Upper lobe of left lung (tissue), 6 donors: ENCODE measurements at regions not wholly inside any gene's neighbourhood (a gene's known extent, or its start where the extent isn't known, plus 50 kb on each side); places are given as distances from the start of the nearest gene placed in this dataset.

Experiments
- ATAC-seq, 2 donors: fragments of 200-7000 bp; cut with Tn5 transposase; one replicate each; pipeline ENCODE4 v1.9.1; 2022; ENCODE audit warnings: mild to moderate bottlenecking in 2 of 2, moderate library complexity in 2 of 2; ENCODE audit not compliant: low FRiP score in 2 of 2
- DNase-seq, 2 donors: peaks; one replicate each; pipeline ENCODE4 v3.0.0-alpha.2; 2019 to 2020
- H3K27ac ChIP-seq, 4 donors: fragments of 200-600 bp; sonication (generic); one replicate each; pipeline ENCODE4 v1.5.1; 2016 to 2019
- H3K27me3 ChIP-seq, 4 donors: fragments of 200-600 bp; sonication (generic); one replicate each; pipeline ENCODE4 v1.5.1; 2017 to 2019
- H3K36me3 ChIP-seq, 4 donors: fragments of 200-600 bp; sonication (generic); one replicate each; pipeline ENCODE4 v1.5.1; 2016 to 2019
- H3K4me1 ChIP-seq, 4 donors: fragments of 200-600 bp; sonication (generic); one replicate each; pipeline ENCODE4 v1.5.1; 2018 to 2019
- H3K4me3 ChIP-seq, 4 donors: fragments of 200-600 bp; sonication (generic); one replicate each; pipeline ENCODE4 v1.5.1; 2017 to 2019; ENCODE audit warnings: mild to moderate bottlenecking in 2 of 4, moderate library complexity in 1 of 4
- H3K9me3 ChIP-seq, 4 donors: fragments of 200-600 bp; sonication (generic); one replicate each; pipeline ENCODE4 v1.5.1; 2018 to 2019
- EP300 ChIP-seq, 4 donors: sonication (generic); formaldehyde crosslinking; IDR thresholded peaks; one replicate each; pipeline ENCODE4 v1.5.1; 2017; ENCODE audit warnings: antibody characterized with exemption in 4 of 4, control low read depth in 2 of 4
- POLR2A ChIP-seq, 4 donors: fragments of 450-650 bp; IDR thresholded peaks; one replicate each; pipeline ENCODE4 v1.5.1; 2016 to 2017; ENCODE audit warnings: antibody characterized with exemption in 4 of 4, mild to moderate bottlenecking in 2 of 4
- POLR2AphosphoS5 ChIP-seq, 2 donors: sonication (generic); formaldehyde crosslinking; IDR thresholded peaks; one replicate each; pipeline ENCODE4 v1.5.1; 2017; ENCODE audit warnings: antibody characterized with exemption in 2 of 2
- WGBS, 2 donors: methylation state at CpG; one replicate each; pipeline ENCODE4 v1.1.5; 2017 to 2018; 5-methylcytosine and 5-hydroxymethylcytosine counted together
- TF ChIP-seq, protein P1 (sequence below), 6 experiments: fragments of 450-650 bp in 4 of 6; fragments of 200-600 bp in 2 of 6; sonication (generic) in 2 of 6; IDR thresholded peaks; one replicate each; pipeline ENCODE4 v1.5.1; 2016 to 2019; ENCODE audit warnings: antibody characterized with exemption in 6 of 6
- donor health status: DM: no; HTN: no; CAD: no; lungs with moderate emphysema.
- donor health status: DM: no; HTN: yes; CAD: no; lungs with severe emphysema.

DNA sequence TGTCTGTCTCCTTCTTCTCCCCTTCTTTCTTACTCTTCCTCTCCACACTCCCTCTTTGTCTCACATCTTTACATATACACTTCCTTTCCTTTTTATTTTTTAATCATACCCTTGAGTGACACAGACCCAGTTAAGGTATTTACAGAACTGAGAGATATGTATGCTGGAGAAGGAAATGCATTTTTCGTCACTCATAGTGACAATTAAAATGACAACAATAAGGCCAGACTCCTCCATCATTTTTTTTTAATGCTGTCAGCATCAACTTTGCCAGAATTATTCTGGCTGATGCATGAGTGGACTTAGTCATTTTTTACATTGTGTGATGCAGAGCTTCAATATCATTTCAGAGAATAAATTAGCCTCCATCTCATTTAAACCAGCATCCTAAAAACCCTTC, 272.9 kb downstream of the TMEM38B start:
- Histone ChIP-seq H3K4me3 (no peak overlapping the region), H3K4me1 (no peaks in the 10 kb centered on the region), H3K9me3 (no peaks in the 10 kb centered on the region), H3K36me3 (no peaks in the 10 kb centered on the region), H3K27me3 (no peaks in the 10 kb centered on the region), H3K27ac (no peak overlapping the region)
- DNase-seq (no peak), ATAC-seq (no peak)
- no peak for TF ChIP-seq EP300 (IDR thresholded peaks at IDR 0.05)
- TF ChIP-seq POLR2A (IDR thresholded peaks at IDR 0.05) = no peak
- TF ChIP-seq, protein P1, sequence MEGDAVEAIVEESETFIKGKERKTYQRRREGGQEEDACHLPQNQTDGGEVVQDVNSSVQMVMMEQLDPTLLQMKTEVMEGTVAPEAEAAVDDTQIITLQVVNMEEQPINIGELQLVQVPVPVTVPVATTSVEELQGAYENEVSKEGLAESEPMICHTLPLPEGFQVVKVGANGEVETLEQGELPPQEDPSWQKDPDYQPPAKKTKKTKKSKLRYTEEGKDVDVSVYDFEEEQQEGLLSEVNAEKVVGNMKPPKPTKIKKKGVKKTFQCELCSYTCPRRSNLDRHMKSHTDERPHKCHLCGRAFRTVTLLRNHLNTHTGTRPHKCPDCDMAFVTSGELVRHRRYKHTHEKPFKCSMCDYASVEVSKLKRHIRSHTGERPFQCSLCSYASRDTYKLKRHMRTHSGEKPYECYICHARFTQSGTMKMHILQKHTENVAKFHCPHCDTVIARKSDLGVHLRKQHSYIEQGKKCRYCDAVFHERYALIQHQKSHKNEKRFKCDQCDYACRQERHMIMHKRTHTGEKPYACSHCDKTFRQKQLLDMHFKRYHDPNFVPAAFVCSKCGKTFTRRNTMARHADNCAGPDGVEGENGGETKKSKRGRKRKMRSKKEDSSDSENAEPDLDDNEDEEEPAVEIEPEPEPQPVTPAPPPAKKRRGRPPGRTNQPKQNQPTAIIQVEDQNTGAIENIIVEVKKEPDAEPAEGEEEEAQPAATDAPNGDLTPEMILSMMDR (IDR thresholded peaks at IDR 0.05) = no peak
- TF ChIP-seq POLR2AphosphoS5 (IDR thresholded peaks at IDR 0.05) = no peak
- 34 to 75% methylated on average over 1 of the region's 1 CpG for WGBS, 2 donors

DNA sequence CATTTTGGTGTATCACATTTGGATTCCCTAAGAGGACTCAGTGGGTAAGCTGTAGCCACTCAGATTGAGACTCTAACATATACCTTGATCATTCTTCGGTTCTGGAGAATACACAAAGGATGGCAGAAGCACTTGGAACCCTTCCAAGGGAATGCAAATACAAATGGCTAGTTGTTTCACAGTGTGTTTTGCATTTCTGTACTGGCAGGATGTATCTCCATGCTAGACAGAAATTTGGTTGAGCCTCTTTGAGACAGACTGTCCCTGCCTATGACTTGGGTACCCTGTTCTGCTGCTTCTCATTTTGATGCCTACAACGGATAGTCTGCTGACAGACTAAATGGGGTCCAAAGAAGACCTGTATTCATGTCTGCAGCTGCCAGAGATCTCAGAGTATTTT, 273.5 kb downstream of the TMEM38B start:
- no peak for ATAC-seq
- WGBS, 2 donors = 55 to 62% methylated on average over 2 of the region's 2 CpGs
- no peaks in the 10 kb centered on the region for H3K4me1 ChIP-seq

DNA sequence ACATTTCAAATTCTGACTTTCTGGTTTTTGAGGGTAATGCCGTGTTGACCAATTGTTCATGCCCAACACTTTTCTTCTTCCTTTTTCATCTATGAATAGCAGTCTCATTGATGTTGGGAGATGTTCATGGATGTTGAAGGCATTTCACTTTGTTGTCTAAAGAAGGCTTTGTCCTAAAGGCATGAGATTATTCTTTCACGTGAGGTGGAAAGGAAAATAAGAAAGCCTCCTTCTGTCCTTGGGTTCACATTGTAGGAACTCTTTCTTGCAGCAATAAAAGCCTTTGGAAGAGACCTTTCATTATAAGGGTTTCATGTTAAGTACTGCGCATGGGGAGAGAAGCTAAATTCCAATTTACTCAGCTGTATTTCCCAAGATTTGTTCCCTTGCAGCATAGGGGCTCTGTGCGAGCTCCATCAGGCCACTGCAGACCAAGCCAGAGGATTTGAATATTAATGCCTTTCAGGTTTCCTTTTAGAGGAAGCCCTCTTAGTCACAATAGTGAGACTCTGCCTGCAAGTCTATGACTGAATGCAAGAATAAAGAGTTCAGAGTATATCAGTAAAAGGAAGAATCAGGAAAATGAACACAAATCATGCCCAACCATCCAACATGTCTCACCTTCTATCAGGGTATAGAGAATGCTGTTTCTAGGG, 274.6 kb downstream of the TMEM38B start:
- Histone ChIP-seq H3K9me3 (no peaks in the 10 kb centered on the region), H3K27me3 (no peaks in the 10 kb centered on the region), H3K36me3 (no peaks in the 10 kb centered on the region), H3K27ac (no peak overlapping the region), H3K4me3 (no peak overlapping the region), H3K4me1 (no peaks in the 10 kb centered on the region)
- TF ChIP-seq POLR2A (IDR thresholded peaks at IDR 0.05) (no peak), EP300 (IDR thresholded peaks at IDR 0.05) (no peak), POLR2AphosphoS5 (IDR thresholded peaks at IDR 0.05) (no peak)
- TF ChIP-seq, protein P1 (IDR thresholded peaks at IDR 0.05) = no peak
- no peak for ATAC-seq
- 94 to 98% methylated on average over 4 of the region's 4 CpGs for WGBS, 2 donors
- no peak for DNase-seq

More for the DNA sequence above, 273.5 kb downstream of the TMEM38B start:
- Histone ChIP-seq H3K27ac (no peak overlapping the region), H3K9me3 (no peaks in the 10 kb centered on the region), H3K4me3 (no peak overlapping the region), H3K27me3 (no peaks in the 10 kb centered on the region), H3K36me3 (no peaks in the 10 kb centered on the region)
- TF ChIP-seq, protein P1 (IDR thresholded peaks at IDR 0.05) = no peak
- TF ChIP-seq POLR2AphosphoS5 (IDR thresholded peaks at IDR 0.05) (no peak), EP300 (IDR thresholded peaks at IDR 0.05) (no peak), POLR2A (IDR thresholded peaks at IDR 0.05) (no peak)
- no peak for DNase-seq

DNA sequence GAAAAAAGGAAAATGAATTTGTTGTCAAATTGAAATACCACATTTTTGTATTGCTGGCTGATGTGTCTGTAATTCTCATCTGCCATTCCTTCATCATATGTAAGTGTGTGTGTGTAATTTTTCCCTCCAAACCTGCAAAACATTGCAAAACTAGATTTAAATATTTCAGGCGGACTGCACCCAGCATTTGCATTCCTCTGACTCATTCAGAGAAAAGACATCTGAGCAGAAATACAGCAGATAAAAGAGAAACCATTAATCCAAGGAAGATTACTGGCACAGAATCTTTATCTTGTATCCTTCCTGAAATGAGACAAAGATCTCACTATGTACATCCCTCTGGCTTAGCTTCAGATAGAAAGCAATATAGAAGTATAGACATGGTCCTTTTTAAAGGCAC, 275.3 kb downstream of the TMEM38B start:
- DNase-seq (no peak), ATAC-seq (no peak)
- Histone ChIP-seq H3K27me3 (no peaks in the 10 kb centered on the region), H3K4me1 (no peaks in the 10 kb centered on the region), H3K36me3 (no peaks in the 10 kb centered on the region), H3K9me3 (no peaks in the 10 kb centered on the region), H3K4me3 (no peak overlapping the region), H3K27ac (no peak overlapping the region)
- 90% methylated on average over 1 of the region's 1 CpG for WGBS, 2 donors
- TF ChIP-seq POLR2AphosphoS5 (IDR thresholded peaks at IDR 0.05) = no peak
- TF ChIP-seq, protein P1 (IDR thresholded peaks at IDR 0.05) = no peak

DNA sequence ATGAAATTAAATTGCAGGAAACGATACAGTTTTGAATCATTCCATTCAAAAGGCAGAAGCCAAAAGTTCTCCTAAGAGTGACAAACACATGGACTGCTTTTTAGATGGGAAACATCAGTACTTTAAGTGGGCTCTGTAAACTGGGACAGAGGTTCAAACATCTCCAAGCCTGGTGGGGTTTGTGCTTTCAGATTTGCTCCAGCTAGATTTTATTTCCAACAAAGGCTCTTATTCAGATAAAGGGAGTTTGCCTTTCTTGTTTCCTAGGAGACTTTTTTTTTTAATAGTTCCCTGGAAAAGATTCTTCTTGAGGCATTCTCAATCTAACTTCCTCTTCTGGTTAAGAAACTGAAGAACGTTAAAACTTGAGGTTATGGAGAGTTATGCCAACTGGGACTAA, 277.6 kb downstream of the TMEM38B start:
- no peak for ATAC-seq
- Histone ChIP-seq H3K27ac (no peak overlapping the region), H3K27me3 (no peaks in the 10 kb centered on the region), H3K9me3 (no peaks in the 10 kb centered on the region), H3K4me3 (no peak overlapping the region), H3K4me1 (no peaks in the 10 kb centered on the region), H3K36me3 (no peaks in the 10 kb centered on the region)
- 45 to 55% methylated on average over 2 of the region's 2 CpGs for WGBS, 2 donors
- no peak for TF ChIP-seq EP300 (IDR thresholded peaks at IDR 0.05)
- TF ChIP-seq POLR2A (IDR thresholded peaks at IDR 0.05) = no peak
- TF ChIP-seq POLR2AphosphoS5 (IDR thresholded peaks at IDR 0.05) = no peak
- TF ChIP-seq, protein P1 (IDR thresholded peaks at IDR 0.05) = no peak
- no peak for DNase-seq
